DOHH2 (cell line): ENCODE measurements at regions not wholly inside any gene's neighbourhood (a gene's known extent, or its start where the extent isn't known, plus 50 kb on each side); places are given as distances from the start of the nearest gene placed in this dataset.

Experiments
- CTCF ChIP-seq: fragments of 200-600 bp; sonication (generic); IDR thresholded peaks from one replicate; pipeline ENCODE4 v1.5.1; 2014; ENCODE audit warnings: antibody characterized with exemption, mild to moderate bottlenecking, low read depth, low read length; ENCODE audit not compliant: poor library complexity, severe bottlenecking
- EZH2phosphoT487 ChIP-seq: fragments of 200-600 bp; sonication (generic); IDR thresholded peaks from 2 replicates; pipeline ENCODE4 v1.6.1; 2017; ENCODE audit warnings: borderline replicate concordance, mild to moderate bottlenecking, antibody characterized with exemption, low read length, moderate library complexity, mixed read lengths

GRCh38 chr6:139657119-139657518 lies 282.7 kb upstream of the CITED2 start:
- TF ChIP-seq CTCF (no peak), EZH2phosphoT487 (no peak)
